ENCODE measurements at regions not wholly inside any gene's neighbourhood (a gene's known extent, or its start where the extent isn't known, plus 50 kb on each side); places are given as distances from the start of the nearest gene placed in this dataset.

DNA sequence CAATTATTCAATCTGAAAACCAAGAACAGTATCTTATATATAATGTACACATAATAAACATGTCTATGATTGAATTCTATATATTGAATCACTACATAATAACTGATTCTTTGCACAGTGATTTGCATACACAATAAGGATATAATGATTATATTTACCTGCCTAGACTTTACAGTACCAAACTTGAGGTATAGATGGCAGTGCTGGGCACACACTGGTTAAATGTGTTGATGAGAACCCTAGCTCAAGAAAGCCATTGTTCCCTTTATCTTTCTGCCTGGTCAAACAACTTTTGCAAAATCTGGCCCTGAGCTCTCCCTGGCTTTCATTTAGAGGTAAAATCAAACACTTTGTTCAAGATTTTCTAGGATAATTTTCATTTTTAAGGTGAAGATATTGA, 697.7 kb downstream of the TUSC7 start:
- no peak for DNase-seq
- TF ChIP-seq, protein P1, sequence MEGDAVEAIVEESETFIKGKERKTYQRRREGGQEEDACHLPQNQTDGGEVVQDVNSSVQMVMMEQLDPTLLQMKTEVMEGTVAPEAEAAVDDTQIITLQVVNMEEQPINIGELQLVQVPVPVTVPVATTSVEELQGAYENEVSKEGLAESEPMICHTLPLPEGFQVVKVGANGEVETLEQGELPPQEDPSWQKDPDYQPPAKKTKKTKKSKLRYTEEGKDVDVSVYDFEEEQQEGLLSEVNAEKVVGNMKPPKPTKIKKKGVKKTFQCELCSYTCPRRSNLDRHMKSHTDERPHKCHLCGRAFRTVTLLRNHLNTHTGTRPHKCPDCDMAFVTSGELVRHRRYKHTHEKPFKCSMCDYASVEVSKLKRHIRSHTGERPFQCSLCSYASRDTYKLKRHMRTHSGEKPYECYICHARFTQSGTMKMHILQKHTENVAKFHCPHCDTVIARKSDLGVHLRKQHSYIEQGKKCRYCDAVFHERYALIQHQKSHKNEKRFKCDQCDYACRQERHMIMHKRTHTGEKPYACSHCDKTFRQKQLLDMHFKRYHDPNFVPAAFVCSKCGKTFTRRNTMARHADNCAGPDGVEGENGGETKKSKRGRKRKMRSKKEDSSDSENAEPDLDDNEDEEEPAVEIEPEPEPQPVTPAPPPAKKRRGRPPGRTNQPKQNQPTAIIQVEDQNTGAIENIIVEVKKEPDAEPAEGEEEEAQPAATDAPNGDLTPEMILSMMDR (IDR thresholded peaks at IDR 0.05 in 8 of 11, conservative IDR thresholded peaks at IDR 0.05 in 3 of 11), result no peak
- TF ChIP-seq POLR2A (IDR thresholded peaks at IDR 0.05) (no peak), POLR2AphosphoS5 (IDR thresholded peaks at IDR 0.05) (no peak)

DNA sequence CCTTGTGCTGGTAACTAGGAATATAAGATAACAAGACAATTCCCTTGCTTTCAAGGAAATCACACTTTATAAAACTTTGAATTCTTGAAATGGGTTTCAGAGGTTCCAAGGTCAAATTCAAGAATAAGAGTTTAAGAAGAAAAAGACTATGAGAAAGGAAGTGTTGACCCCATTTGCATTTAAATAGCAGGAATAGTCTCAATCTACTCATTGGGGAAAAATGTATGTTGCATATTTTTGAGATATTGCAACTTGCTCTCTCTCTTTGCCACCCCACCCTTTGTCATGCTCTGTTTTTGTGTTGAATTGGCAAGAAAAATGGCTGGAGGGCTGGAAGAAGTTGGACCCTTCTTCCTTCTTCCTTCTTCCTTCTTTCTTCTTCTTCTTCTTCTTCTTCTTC, 699.2 kb downstream of the TUSC7 start:
- no peaks in the 10 kb centered on the region for H3K4me1 ChIP-seq
- H3K4me3 ChIP-seq, result no peak overlapping the region
- no peak for DNase-seq
- H3K27me3 ChIP-seq (replicated peaks in 1 of 7), result no peaks in the 10 kb centered on the region
- TF ChIP-seq POLR2AphosphoS5 (IDR thresholded peaks at IDR 0.05) (no peak), POLR2A (IDR thresholded peaks at IDR 0.05) (no peak)
- TF ChIP-seq, protein P1 (IDR thresholded peaks at IDR 0.05 in 8 of 11, conservative IDR thresholded peaks at IDR 0.05 in 3 of 11), result no peak
- H3K27ac ChIP-seq, result no peak overlapping the region
- no peaks in the 10 kb centered on the region for H3K9me3 ChIP-seq
- H3K36me3 ChIP-seq, result no peaks in the 10 kb centered on the region
- intact Hi-C loops (cut with DNase I; ENCODE audit: low total_unique reads), result no loop called here

More for the DNA sequence above, 697.7 kb downstream of the TUSC7 start:
- no peak overlapping the region for H3K4me3 ChIP-seq
- no peaks in the 10 kb centered on the region for H3K27me3 ChIP-seq (replicated peaks in 1 of 7)
- intact Hi-C loops (cut with DNase I; ENCODE audit: low total_unique reads), result no loop called here
- no peak overlapping the region for H3K27ac ChIP-seq
- H3K4me1 ChIP-seq, result no peaks in the 10 kb centered on the region
- H3K9me3 ChIP-seq, result no peaks in the 10 kb centered on the region
- H3K36me3 ChIP-seq, result no peaks in the 10 kb centered on the region

DNA sequence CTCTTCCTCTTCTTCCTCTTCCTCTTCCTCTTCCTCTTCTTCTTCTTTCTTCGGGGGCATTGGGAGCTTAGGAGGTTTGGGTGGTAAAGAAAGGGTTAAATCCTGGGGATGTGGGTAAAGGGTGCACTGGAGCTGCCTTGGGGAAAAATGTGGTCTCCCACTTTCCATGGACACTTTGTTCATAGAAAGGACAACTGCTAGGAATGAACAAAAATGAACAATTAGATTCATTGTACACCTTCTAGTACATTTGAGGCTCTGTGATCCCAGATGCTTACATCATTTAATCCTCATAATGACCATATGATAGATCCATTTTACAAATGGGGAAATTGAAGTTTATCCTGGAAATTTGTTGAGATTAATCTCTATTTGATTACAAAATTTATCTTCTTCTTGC, 699.7 kb downstream of the TUSC7 start:
- intact Hi-C loops (cut with DNase I; ENCODE audit: low total_unique reads), result no loop called here
- Histone ChIP-seq H3K4me3 (no peak overlapping the region), H3K9me3 (no peaks in the 10 kb centered on the region), H3K4me1 (no peaks in the 10 kb centered on the region), H3K36me3 (no peaks in the 10 kb centered on the region), H3K27ac (no peak overlapping the region), H3K27me3 (replicated peaks in 1 of 7) (no peaks in the 10 kb centered on the region)
- DNase-seq, result no peak
- no peak for TF ChIP-seq POLR2A (IDR thresholded peaks at IDR 0.05)
- TF ChIP-seq, protein P1 (IDR thresholded peaks at IDR 0.05 in 8 of 11, conservative IDR thresholded peaks at IDR 0.05 in 3 of 11), result no peak
- TF ChIP-seq POLR2AphosphoS5 (IDR thresholded peaks at IDR 0.05), result no peak
- WGBS, 5 donors, result 33 to 46% (median 36%) methylated on average over 1 of the region's 1 CpG

DNA sequence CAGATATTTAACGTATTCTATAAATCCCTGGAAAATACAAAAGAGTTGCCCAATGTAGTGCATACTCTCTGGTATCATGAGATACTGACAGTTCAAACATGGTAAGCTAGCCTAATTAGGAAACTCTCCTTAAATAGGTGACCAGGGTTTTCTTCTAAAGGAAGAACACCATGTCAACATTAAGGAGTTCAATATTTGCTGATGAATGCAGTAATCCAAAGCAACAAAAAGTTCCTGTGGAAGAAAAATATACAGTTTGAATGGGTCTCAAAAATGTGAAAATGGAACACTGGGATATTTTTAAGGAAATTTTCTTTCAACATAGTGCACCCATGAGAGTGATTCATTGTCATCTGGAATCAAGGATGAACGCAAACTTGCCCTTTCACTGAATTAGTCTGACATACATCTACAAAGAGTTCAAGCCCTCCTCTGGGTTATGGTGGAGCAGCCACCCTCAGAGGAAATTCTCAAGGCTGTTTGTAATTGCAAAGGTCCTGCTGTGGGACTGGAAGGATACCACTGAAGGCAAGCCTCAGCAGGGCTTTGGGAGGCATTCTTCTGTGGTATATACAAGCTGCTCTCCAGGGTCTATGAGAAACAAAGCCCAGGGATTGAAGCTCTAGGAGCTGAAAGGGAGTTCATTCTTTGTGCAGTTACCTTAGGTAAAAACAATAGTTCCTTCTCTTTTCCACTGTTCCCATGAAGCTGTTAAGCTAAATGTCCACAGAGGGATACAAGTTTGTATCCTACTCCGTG, 700.3 kb downstream of the TUSC7 start:
- DNase-seq, result no peak
- no peak overlapping the region for H3K27ac ChIP-seq
- TF ChIP-seq, protein P1 (IDR thresholded peaks at IDR 0.05 in 8 of 11, conservative IDR thresholded peaks at IDR 0.05 in 3 of 11), result no peak
- TF ChIP-seq POLR2A (IDR thresholded peaks at IDR 0.05) (no peak), POLR2AphosphoS5 (IDR thresholded peaks at IDR 0.05) (no peak)
- H3K9me3 ChIP-seq, result no peaks in the 10 kb centered on the region
- no peaks in the 10 kb centered on the region for H3K4me1 ChIP-seq
- no peak overlapping the region for H3K4me3 ChIP-seq
- no peaks in the 10 kb centered on the region for H3K27me3 ChIP-seq (replicated peaks in 1 of 7)
- no peaks in the 10 kb centered on the region for H3K36me3 ChIP-seq
- WGBS, 5 donors, result 77 to 87% (median 85%) methylated on average over 3 of the region's 3 CpGs
- intact Hi-C loops (cut with DNase I; ENCODE audit: low total_unique reads), result no loop called here

All from spleen (tissue), 11 donors.